HCT116 (cell line): ENCODE measurements at regions not wholly inside any gene's neighbourhood (a gene's known extent, or its start where the extent isn't known, plus 50 kb on each side); places are given as distances from the start of the nearest gene placed in this dataset.

Experiments used
- ATAC-seq: fragments of 200-7000 bp; cut with Tn5 transposase; 2 replicates; pipeline ENCODE4 v1.9.1; 2020; ENCODE audit warnings: mild to moderate bottlenecking, moderate library complexity
- BruUV-seq: library from RNA; stranded (reverse); fragments of 400-500 nt; replicated peaks from 2 replicates; lab custom pipeline; 2021; lab: Mats Ljungman, UMichigan
- CTCF ChIA-PET: fragments of 300-600 bp; sonication (Branson Sonifier 250); formaldehyde crosslinking; loops from one replicate; lab custom pipeline; 2021; ENCODE audit warnings: antibody characterized with exemption; lab: Charles Lee
- POLR2A ChIA-PET: fragments of 300-600, 350-600 bp; sonication (Branson Sonifier 250); formaldehyde crosslinking; loops from one replicate; lab custom pipeline; 2021; ENCODE audit warnings: antibody characterized with exemption; lab: Charles Lee
- RAD21 ChIA-PET, 2 experiments: fragments of 300-600 bp; sonication (Branson Sonifier 250); formaldehyde crosslinking; loops; one replicate each; lab custom pipeline; 2023; ENCODE audit warnings: low total read pairs in 2 of 2; ENCODE audit not compliant: uncharacterized antibody in 2 of 2, unreplicated experiment in 2 of 2, low non-redundant PET in 1 of 2; lab: Charles Lee
- DNase-seq: peaks from one replicate; pipeline ENCODE4 v3.0.0-alpha.2; 2010; ENCODE audit warnings: low read depth, low spot score
- H2AFZ ChIP-seq: fragments of 200-600 bp; shearing (Covaris generic), sonication (generic); 2 replicates; pipeline ENCODE4 v1.6.1; 2017; ENCODE audit warnings: low read depth, mixed run types, mixed read lengths, antibody characterized with exemption, low read length; ENCODE audit not compliant: poor library complexity, severe bottlenecking
- H3K27ac ChIP-seq: 2 replicates; pipeline ENCODE4 v1.5.1; 2012; ENCODE audit warnings: low read depth, low read length
- H3K27me3 ChIP-seq: fragments of 200-600 bp; sonication (generic); 2 replicates; pipeline ENCODE4 v1.6.1; 2016; ENCODE audit warnings: mixed run types, low read length, mixed read lengths; ENCODE audit not compliant: insufficient read depth
- H3K36me3 ChIP-seq, 2 experiments: fragments of 200-500 bp in 1 of 2; fragments of 200-600 bp in 1 of 2; sonication (Bioruptor generic) in 1 of 2; sonication (generic) in 1 of 2; 2 replicates each; pipeline versions ENCODE4 v1.5.1 to v1.6.1; 2014 to 2016; ENCODE audit warnings: low read length in 2 of 2, inconsistent platforms in 1 of 2, mixed read lengths in 1 of 2, mixed run types in 1 of 2; ENCODE audit not compliant: insufficient read depth in 2 of 2, control insufficient read depth in 1 of 2
- H3K4me1 ChIP-seq, 2 experiments: fragments of 200-600 bp in 1 of 2; sonication (generic) in 1 of 2; 2 replicates each; pipeline versions ENCODE4 v1.5.1 to v1.6.1; 2012 to 2017; ENCODE audit warnings: low read length in 2 of 2, inconsistent platforms in 1 of 2, mild to moderate bottlenecking in 1 of 2, mixed read lengths in 1 of 2, mixed run types in 1 of 2, moderate library complexity in 1 of 2; ENCODE audit not compliant: insufficient read depth in 2 of 2, control insufficient read depth in 1 of 2
- H3K4me2 ChIP-seq: fragments of 200-600 bp; sonication (generic); 2 replicates; pipeline ENCODE4 v1.6.1; 2017; ENCODE audit warnings: mixed run types, low read length, mixed read lengths
- H3K4me3 ChIP-seq, 2 experiments: fragments of 200-600 bp in 1 of 2; sonication (generic) in 1 of 2; replicated peaks in 1 of 2; 2 replicates each; pipeline ENCODE4 v1.5.1; 2011 to 2016; ENCODE audit warnings: low read length in 2 of 2, control low read depth in 1 of 2, low read depth in 1 of 2, mild to moderate bottlenecking in 1 of 2, mixed read lengths in 1 of 2, mixed run types in 1 of 2
- H3K79me2 ChIP-seq: fragments of 200-600 bp; sonication (generic); 2 replicates; pipeline ENCODE4 v1.6.1; 2017; ENCODE audit warnings: mild to moderate bottlenecking, mixed run types, low read length, moderate library complexity, mixed read lengths; ENCODE audit not compliant: insufficient read depth
- H3K9ac ChIP-seq: fragments of 200-600 bp; sonication (generic); 2 replicates; pipeline ENCODE4 v1.6.1; 2016; ENCODE audit warnings: low read length, mixed read lengths
- H3K9me2 ChIP-seq: fragments of 200-600 bp; sonication (generic), shearing (Covaris generic); 2 replicates; pipeline ENCODE4 v1.6.1; 2017; ENCODE audit warnings: mixed run types, mild to moderate bottlenecking, moderate library complexity; ENCODE audit not compliant: insufficient read depth
- H3K9me3 ChIP-seq, 2 experiments: fragments of 200-500 bp in 1 of 2; fragments of 200-600 bp in 1 of 2; sonication (Bioruptor generic) in 1 of 2; sonication (generic) in 1 of 2; 2 replicates each; pipeline ENCODE4 v1.6.1; 2014 to 2017; ENCODE audit warnings: low read length in 2 of 2, mixed read lengths in 2 of 2, inconsistent platforms in 1 of 2, low read depth in 1 of 2, mild to moderate bottlenecking in 1 of 2, mixed run types in 1 of 2, moderate library complexity in 1 of 2; ENCODE audit not compliant: control insufficient read depth in 1 of 2, insufficient read depth in 1 of 2
- H4K20me1 ChIP-seq: fragments of 200-600 bp; sonication (generic), shearing (Covaris generic); 2 replicates; pipeline ENCODE4 v1.6.1; 2017; ENCODE audit warnings: mixed run types, mild to moderate bottlenecking, moderate library complexity; ENCODE audit not compliant: insufficient read depth
- CBX3 ChIP-seq: IDR thresholded peaks from 2 replicates; pipeline ENCODE4 v1.6.1; 2012; ENCODE audit warnings: low read depth
- CEBPB ChIP-seq: IDR thresholded peaks from 2 replicates; pipeline ENCODE4 v1.6.1; 2012; ENCODE audit warnings: low read depth
- EZH2 ChIP-seq: fragments of 200-600 bp; sonication (generic); IDR thresholded peaks from 2 replicates; pipeline ENCODE4 v1.6.1; 2017; ENCODE audit warnings: antibody characterized with exemption, mixed run types
- EZH2phosphoT487 ChIP-seq: fragments of 200-600 bp; IDR thresholded peaks from 2 replicates; pipeline ENCODE4 v1.6.1; 2018; ENCODE audit warnings: antibody characterized with exemption, borderline replicate concordance
- FOSL1 ChIP-seq: IDR thresholded peaks from 2 replicates; pipeline ENCODE4 v1.6.1; 2012; ENCODE audit warnings: low read depth
- JUND ChIP-seq: IDR thresholded peaks from 2 replicates; pipeline ENCODE4 v1.6.1; 2012
- POLR2A ChIP-seq: IDR thresholded peaks from 2 replicates; pipeline ENCODE4 v1.7.0; 2011; ENCODE audit warnings: borderline replicate concordance; ENCODE audit not compliant: insufficient read depth, insufficient read length; ENCODE audit errors: extremely low read depth
- POLR2AphosphoS5 ChIP-seq: IDR thresholded peaks from 2 replicates; pipeline ENCODE4 v1.6.1; 2011; ENCODE audit warnings: mild to moderate bottlenecking, low read depth, low read length, moderate library complexity
- RAD21 ChIP-seq: IDR thresholded peaks from 2 replicates; pipeline ENCODE4 v1.6.1; 2012; ENCODE audit warnings: low read depth, mild to moderate bottlenecking
- SIN3A ChIP-seq: IDR thresholded peaks from 2 replicates; pipeline ENCODE4 v1.6.1; 2012; ENCODE audit warnings: low read depth
- SP1 ChIP-seq: IDR thresholded peaks from 2 replicates; pipeline ENCODE4 v1.6.1; 2012; ENCODE audit warnings: low read depth
- TCF7L2 ChIP-seq: IDR thresholded peaks from 2 replicates; pipeline ENCODE4 v1.7.0; 2011; ENCODE audit warnings: borderline replicate concordance, inconsistent platforms; ENCODE audit not compliant: insufficient read depth, insufficient read length; ENCODE audit errors: extremely low read depth
- YY1 ChIP-seq: IDR thresholded peaks from 2 replicates; pipeline ENCODE4 v1.6.1; 2011; ENCODE audit warnings: low read length, low read depth, moderate library complexity, mild to moderate bottlenecking; ENCODE audit not compliant: insufficient replicate concordance; ENCODE audit errors: extremely low read depth
- ZFX ChIP-seq: fragments of 450-650 bp; IDR thresholded peaks from 2 replicates; pipeline ENCODE4 v1.6.1; 2017
- ZNF274 ChIP-seq: fragments of 200-500 bp; sonication (Bioruptor generic); IDR thresholded peaks from 2 replicates; pipeline ENCODE4 v1.6.1; 2014; ENCODE audit warnings: mild to moderate bottlenecking, low read depth, low read length, inconsistent platforms
- intact Hi-C: fragments of 100-400 bp; cut with micrococcal nuclease; formaldehyde crosslinking; loops from 2 replicates; pipeline ENCODE4 v1.10.0; 2022
- TF ChIP-seq, protein P1 (sequence below): IDR thresholded peaks from 2 replicates; pipeline ENCODE4 v1.6.1; 2012
- TF ChIP-seq, protein P2 (sequence below): IDR thresholded peaks from 2 replicates; pipeline ENCODE4 v1.6.1; 2011; ENCODE audit warnings: mild to moderate bottlenecking, low read length, moderate library complexity; ENCODE audit not compliant: insufficient replicate concordance; ENCODE audit errors: extremely low read depth

DNA sequence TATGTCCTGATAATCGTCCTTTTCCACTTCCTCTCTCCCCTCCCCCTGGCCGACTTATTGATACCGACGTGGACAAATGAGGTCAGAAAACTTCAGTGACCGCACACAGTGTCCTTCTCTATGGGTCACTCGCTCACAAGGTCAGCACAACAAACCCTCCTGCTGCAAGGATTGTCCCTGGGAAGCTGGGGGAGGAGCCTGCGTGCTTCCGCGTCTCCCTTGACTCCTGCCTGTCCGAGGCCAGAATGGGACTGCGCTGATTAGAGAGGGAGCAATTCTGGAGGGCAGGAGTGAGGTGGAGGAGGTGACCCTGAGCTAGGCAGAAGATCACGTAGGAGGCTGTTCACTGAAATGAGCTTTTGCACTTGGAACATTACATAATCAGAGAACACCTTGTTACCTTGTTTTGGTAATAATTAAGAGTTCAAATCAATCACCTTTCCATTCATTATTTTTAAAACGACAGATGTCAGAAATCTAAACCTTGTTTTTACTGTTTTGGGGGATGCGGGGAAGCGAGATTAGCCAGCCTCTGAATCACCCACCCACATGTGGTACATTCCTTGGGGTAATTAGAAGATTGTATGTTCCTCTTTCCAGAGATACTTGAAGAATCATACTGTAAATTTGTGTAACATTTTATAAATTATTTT lies 70.6 kb downstream of the CTAGE1 start:
- RAD21 ChIA-PET: no interaction called here
- peak; percentile 87 for ATAC-seq
- intact Hi-C loops: no loop called here

DNA sequence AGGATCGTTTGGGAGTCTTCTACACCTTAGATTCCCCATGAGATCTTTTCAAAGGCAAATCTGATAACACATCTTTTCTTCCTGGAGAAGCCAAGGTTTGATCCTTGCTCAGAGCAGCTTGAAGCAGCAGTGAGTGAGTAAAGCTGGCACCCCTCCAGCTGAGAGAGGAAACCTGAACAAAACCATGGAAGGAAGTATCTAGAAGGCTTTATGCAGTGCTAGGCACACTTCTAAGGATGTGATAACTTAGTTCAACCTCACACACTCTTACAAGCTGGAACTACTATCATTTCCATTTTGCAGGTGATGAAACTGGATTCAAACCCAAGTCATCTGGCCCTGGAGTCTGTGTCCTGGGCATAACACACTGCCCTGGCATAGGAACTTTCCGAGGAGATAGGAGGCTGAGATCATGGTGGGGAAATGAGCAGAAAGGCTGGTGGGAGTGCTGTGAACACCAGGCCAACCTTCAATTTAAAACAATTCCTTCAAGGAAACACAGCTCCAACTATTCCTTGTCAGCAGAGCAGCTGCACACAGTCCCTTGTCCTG lies 71.2 kb downstream of the CTAGE1 start:
- Histone ChIP-seq H3K36me3 (no peaks in the 10 kb centered on the region), H2AFZ (peak overlapping the region; percentile 92), H4K20me1 (no peaks in the 10 kb centered on the region), H3K27me3 (no peaks in the 10 kb centered on the region), H3K9ac (0 out of 2 replicates have a peak overlapping the region, but pooled peaks have one; percentile 7), H3K4me1 (peaks cover 29 to 45% of the 10 kb centered on the region in 2 experiments), H3K4me2 (peak overlapping the region; percentile 78), H3K9me2 (no peaks in the 10 kb centered on the region), H3K9me3 (no peaks in the 10 kb centered on the region), H3K4me3 (peak overlapping the region in 1 of 2 experiments; percentile 26; a peak in 1 of 4 replicates), H3K27ac (no peak overlapping the region; the same call in 1 of the 2 replicates), H3K79me2 (no peaks in the 10 kb centered on the region)
- no peak for DNase-seq
- peak; percentile 48 for ATAC-seq
- ChIA-PET CTCF (interaction anchor here (0.7 kb wide), 1 partner anchor 13 kb away, joined by 3 read pairs; no protein-coding TSS in a partner anchor), RAD21 (no interaction called here), POLR2A (no interaction called here)
- intact Hi-C loops: no loop called here
- BruUV-seq: no TSS peak
- TF ChIP-seq TCF7L2 (no peak), RAD21 (no peak), ZFX (no peak), POLR2A (no peak), CBX3 (no peak), POLR2AphosphoS5 (no peak), JUND (no peak), ZNF274 (no peak), EZH2 (no peak), CEBPB (no peak), SIN3A (no peak), YY1 (no peak), FOSL1 (no peak)
- TF ChIP-seq, protein P1, sequence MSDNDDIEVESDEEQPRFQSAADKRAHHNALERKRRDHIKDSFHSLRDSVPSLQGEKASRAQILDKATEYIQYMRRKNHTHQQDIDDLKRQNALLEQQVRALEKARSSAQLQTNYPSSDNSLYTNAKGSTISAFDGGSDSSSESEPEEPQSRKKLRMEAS: no peak
- TF ChIP-seq, protein P2, sequence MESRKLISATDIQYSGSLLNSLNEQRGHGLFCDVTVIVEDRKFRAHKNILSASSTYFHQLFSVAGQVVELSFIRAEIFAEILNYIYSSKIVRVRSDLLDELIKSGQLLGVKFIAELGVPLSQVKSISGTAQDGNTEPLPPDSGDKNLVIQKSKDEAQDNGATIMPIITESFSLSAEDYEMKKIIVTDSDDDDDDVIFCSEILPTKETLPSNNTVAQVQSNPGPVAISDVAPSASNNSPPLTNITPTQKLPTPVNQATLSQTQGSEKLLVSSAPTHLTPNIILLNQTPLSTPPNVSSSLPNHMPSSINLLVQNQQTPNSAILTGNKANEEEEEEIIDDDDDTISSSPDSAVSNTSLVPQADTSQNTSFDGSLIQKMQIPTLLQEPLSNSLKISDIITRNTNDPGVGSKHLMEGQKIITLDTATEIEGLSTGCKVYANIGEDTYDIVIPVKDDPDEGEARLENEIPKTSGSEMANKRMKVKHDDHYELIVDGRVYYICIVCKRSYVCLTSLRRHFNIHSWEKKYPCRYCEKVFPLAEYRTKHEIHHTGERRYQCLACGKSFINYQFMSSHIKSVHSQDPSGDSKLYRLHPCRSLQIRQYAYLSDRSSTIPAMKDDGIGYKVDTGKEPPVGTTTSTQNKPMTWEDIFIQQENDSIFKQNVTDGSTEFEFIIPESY: no peak

More for the DNA sequence above, 70.6 kb downstream of the CTAGE1 start:
- no peaks in the 10 kb centered on the region for H3K9me2 ChIP-seq
- peaks cover 29 to 45% of the 10 kb centered on the region in 2 experiments for H3K4me1 ChIP-seq
- H2AFZ ChIP-seq: peak overlapping the region; percentile 92
- no peak overlapping the region; the same call in 1 of the 2 replicates for H3K27ac ChIP-seq
- no TSS peak for BruUV-seq
- H3K36me3 ChIP-seq: no peaks in the 10 kb centered on the region
- no peaks in the 10 kb centered on the region for H3K79me2 ChIP-seq
- ChIA-PET POLR2A (no interaction called here), CTCF (interaction anchor here (0.7 kb wide), 1 partner anchor 14 kb away, joined by 3 read pairs; no protein-coding TSS in a partner anchor)
- TF ChIP-seq EZH2phosphoT487 (no peak), POLR2AphosphoS5 (peak; percentile 47), EZH2 (no peak), SP1 (no peak)
- no peaks in the 10 kb centered on the region for H4K20me1 ChIP-seq
- peak overlapping the region; percentile 78 for H3K4me2 ChIP-seq
- H3K27me3 ChIP-seq: no peaks in the 10 kb centered on the region
- H3K9me3 ChIP-seq: no peaks in the 10 kb centered on the region
- no peak for DNase-seq
- peak overlapping the region; percentile 7; the same call in 1 of the 2 replicates for H3K9ac ChIP-seq
- H3K4me3 ChIP-seq: peak overlapping the region in 1 of 2 experiments; percentile 26; a peak in 2 of 4 replicates
